ENCODE measurements at regions not wholly inside any gene's neighbourhood (a gene's known extent, or its start where the extent isn't known, plus 50 kb on each side); places are given as distances from the start of the nearest gene placed in this dataset.

GRCh38 chr3:110026421-110026820 is 689.1 kb upstream of the DPPA4 start:
- TF ChIP-seq, protein P1, sequence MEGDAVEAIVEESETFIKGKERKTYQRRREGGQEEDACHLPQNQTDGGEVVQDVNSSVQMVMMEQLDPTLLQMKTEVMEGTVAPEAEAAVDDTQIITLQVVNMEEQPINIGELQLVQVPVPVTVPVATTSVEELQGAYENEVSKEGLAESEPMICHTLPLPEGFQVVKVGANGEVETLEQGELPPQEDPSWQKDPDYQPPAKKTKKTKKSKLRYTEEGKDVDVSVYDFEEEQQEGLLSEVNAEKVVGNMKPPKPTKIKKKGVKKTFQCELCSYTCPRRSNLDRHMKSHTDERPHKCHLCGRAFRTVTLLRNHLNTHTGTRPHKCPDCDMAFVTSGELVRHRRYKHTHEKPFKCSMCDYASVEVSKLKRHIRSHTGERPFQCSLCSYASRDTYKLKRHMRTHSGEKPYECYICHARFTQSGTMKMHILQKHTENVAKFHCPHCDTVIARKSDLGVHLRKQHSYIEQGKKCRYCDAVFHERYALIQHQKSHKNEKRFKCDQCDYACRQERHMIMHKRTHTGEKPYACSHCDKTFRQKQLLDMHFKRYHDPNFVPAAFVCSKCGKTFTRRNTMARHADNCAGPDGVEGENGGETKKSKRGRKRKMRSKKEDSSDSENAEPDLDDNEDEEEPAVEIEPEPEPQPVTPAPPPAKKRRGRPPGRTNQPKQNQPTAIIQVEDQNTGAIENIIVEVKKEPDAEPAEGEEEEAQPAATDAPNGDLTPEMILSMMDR (IDR thresholded peaks at IDR 0.05; ENCODE audit: low read depth, low read length, missing input control): no peak
- TF ChIP-seq EGR1 (IDR thresholded peaks at IDR 0.05; ENCODE audit: low read depth in 2 of 2): no peak
- no peak for TF ChIP-seq FOXA2 (IDR thresholded peaks at IDR 0.05)
- TF ChIP-seq, protein P2, sequence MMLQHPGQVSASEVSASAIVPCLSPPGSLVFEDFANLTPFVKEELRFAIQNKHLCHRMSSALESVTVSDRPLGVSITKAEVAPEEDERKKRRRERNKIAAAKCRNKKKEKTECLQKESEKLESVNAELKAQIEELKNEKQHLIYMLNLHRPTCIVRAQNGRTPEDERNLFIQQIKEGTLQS (IDR thresholded peaks at IDR 0.05): no peak
- TF ChIP-seq SP1 (IDR thresholded peaks at IDR 0.05): no peak
- TF ChIP-seq GABPA (IDR thresholded peaks at IDR 0.05 in 1 of 2, conservative IDR thresholded peaks at IDR 0.05 in 1 of 2): no peak
- TF ChIP-seq JUND (IDR thresholded peaks at IDR 0.05): no peak
- no peak for TF ChIP-seq HNF4G (IDR thresholded peaks at IDR 0.05)
- no peak for TF ChIP-seq FOXA1 (IDR thresholded peaks at IDR 0.05)
- TF ChIP-seq HNF4A (conservative IDR thresholded peaks at IDR 0.05): no peak
- H3K36me3 ChIP-seq (ENCODE audit: control insufficient read depth in 4 of 4, insufficient read depth in 3 of 4, low read depth in 1 of 4, low read length in 3 of 4): no peaks in the 10 kb centered on the region
- H3K9ac ChIP-seq (ENCODE audit: low read depth in 1 of 2, low read length in 2 of 2): no peak overlapping the region
- H3K9me3 ChIP-seq (ENCODE audit: control insufficient read depth in 4 of 4, low read length in 3 of 4): no peaks in the 10 kb centered on the region
- 68% methylated on average over 2 of the region's 2 CpGs for WGBS
- H3K4me1 ChIP-seq (ENCODE audit: control insufficient read depth in 4 of 4, insufficient read depth in 4 of 4, low read length in 3 of 4): no peaks in the 10 kb centered on the region
- no peaks in the 10 kb centered on the region for H3K27me3 ChIP-seq (ENCODE audit: control insufficient read depth in 4 of 4, insufficient read depth in 4 of 4, low read length in 3 of 4)
- no peak overlapping the region for H3K4me3 ChIP-seq (ENCODE audit: low read depth in 1 of 3, low read length in 3 of 3)
- no peak overlapping the region for H3K27ac ChIP-seq (ENCODE audit: low read depth in 1 of 2, low read length in 2 of 2)
- no peak for DNase-seq (ENCODE audit: low spot score)

DNA sequence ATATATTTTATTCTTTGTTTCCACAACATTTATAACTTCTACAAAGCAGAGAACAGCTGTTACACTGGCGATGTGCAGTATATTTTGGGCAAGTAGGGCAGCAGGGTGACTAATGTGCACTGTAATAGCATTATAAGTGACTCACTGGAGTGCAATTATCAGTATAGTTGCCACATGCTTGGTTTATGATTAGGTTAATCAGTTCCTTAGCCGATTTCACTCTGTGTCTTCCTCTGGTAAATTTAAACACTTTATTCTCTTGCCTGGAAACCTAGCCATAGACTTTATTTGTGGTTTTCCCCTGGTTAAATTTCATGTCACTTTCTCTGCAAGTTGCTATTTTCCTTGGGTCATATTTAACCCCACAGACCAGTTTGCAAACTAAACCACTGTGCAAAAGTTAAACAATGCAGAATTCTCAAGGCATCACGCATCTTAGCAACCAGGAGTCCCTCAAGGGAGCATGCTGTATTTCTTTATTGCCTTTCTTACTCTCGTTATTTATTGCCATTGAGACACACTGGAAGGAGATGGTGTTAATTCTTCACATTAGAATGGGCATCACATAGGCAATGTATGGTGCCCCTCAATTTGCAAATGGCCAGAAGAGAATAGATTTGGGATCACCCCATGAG is 690.2 kb upstream of the DPPA4 start:
- no peak overlapping the region for H3K9ac ChIP-seq (ENCODE audit: low read depth in 1 of 2, low read length in 2 of 2)
- H3K27ac ChIP-seq (ENCODE audit: low read depth in 1 of 2, low read length in 2 of 2): no peak overlapping the region
- peaks cover 0 to 1% (median 0%) of the 10 kb centered on the region in 4 donors for H3K4me1 ChIP-seq (ENCODE audit: control insufficient read depth in 4 of 4, insufficient read depth in 4 of 4, low read length in 3 of 4)
- H3K4me3 ChIP-seq (ENCODE audit: low read depth in 1 of 3, low read length in 3 of 3): no peak overlapping the region
- no peaks in the 10 kb centered on the region for H3K36me3 ChIP-seq (ENCODE audit: control insufficient read depth in 4 of 4, insufficient read depth in 3 of 4, low read depth in 1 of 4, low read length in 3 of 4)
- TF ChIP-seq, protein P3, sequence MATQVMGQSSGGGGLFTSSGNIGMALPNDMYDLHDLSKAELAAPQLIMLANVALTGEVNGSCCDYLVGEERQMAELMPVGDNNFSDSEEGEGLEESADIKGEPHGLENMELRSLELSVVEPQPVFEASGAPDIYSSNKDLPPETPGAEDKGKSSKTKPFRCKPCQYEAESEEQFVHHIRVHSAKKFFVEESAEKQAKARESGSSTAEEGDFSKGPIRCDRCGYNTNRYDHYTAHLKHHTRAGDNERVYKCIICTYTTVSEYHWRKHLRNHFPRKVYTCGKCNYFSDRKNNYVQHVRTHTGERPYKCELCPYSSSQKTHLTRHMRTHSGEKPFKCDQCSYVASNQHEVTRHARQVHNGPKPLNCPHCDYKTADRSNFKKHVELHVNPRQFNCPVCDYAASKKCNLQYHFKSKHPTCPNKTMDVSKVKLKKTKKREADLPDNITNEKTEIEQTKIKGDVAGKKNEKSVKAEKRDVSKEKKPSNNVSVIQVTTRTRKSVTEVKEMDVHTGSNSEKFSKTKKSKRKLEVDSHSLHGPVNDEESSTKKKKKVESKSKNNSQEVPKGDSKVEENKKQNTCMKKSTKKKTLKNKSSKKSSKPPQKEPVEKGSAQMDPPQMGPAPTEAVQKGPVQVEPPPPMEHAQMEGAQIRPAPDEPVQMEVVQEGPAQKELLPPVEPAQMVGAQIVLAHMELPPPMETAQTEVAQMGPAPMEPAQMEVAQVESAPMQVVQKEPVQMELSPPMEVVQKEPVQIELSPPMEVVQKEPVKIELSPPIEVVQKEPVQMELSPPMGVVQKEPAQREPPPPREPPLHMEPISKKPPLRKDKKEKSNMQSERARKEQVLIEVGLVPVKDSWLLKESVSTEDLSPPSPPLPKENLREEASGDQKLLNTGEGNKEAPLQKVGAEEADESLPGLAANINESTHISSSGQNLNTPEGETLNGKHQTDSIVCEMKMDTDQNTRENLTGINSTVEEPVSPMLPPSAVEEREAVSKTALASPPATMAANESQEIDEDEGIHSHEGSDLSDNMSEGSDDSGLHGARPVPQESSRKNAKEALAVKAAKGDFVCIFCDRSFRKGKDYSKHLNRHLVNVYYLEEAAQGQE (IDR thresholded peaks at IDR 0.05): no peak
- TF ChIP-seq, protein P1 (IDR thresholded peaks at IDR 0.05; ENCODE audit: low read depth, low read length, missing input control): no peak
- no peak for TF ChIP-seq HNF4G (IDR thresholded peaks at IDR 0.05)
- 70% methylated on average over 4 of the region's 4 CpGs for WGBS
- no peaks in the 10 kb centered on the region for H3K9me3 ChIP-seq (ENCODE audit: control insufficient read depth in 4 of 4, low read length in 3 of 4)
- no peaks in the 10 kb centered on the region for H3K27me3 ChIP-seq (ENCODE audit: control insufficient read depth in 4 of 4, insufficient read depth in 4 of 4, low read length in 3 of 4)
- DNase-seq (ENCODE audit: low spot score): no peak
